GM19467 (cell line): ENCODE measurements at regions not wholly inside any gene's neighbourhood (a gene's known extent, or its start where the extent isn't known, plus 50 kb on each side); places are given as distances from the start of the nearest gene placed in this dataset.

Experiments
- ATAC-seq: cut with Tn5 transposase; IDR thresholded peaks from one replicate; pipeline ENCODE4 v1.9.1; 2021; ENCODE audit warnings: mild to moderate bottlenecking, moderate library complexity; ENCODE audit not compliant: unreplicated experiment

- ATAC-seq = no peak
Observed at GRCh38 chr13:106794117-106794516, 226.2 kb upstream of the ARGLU1 start.

- ATAC-seq = no peak
Observed at GRCh38 chr13:106789911-106790310, 222.0 kb upstream of the ARGLU1 start.

- ATAC-seq = no peak
Observed at GRCh38 chr13:106786006-106786563, 218.1 kb upstream of the ARGLU1 start.

DNA sequence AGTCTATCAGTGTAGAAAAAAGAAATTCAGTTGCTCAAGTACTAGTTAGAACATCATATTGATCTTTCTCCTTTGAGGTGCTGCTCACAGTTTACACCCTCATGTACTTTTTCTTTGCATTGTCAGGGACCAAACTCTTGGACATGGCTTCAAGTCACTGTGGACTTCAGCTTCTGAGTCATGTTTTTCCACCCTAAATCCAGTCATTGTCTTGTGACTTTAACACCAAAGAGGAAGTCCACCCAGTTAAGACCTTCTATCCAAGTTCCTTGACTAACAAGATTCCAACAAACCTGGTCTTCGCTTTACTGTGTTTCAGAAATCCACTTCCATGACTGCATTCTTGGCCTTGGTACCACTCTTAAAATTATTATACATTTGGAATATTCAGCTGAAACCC, 206.7 kb upstream of the ARGLU1 start:
- no peak for ATAC-seq

- ATAC-seq = no peak
Observed at GRCh38 chr13:106772006-106772601, 204.2 kb upstream of the ARGLU1 start.

DNA sequence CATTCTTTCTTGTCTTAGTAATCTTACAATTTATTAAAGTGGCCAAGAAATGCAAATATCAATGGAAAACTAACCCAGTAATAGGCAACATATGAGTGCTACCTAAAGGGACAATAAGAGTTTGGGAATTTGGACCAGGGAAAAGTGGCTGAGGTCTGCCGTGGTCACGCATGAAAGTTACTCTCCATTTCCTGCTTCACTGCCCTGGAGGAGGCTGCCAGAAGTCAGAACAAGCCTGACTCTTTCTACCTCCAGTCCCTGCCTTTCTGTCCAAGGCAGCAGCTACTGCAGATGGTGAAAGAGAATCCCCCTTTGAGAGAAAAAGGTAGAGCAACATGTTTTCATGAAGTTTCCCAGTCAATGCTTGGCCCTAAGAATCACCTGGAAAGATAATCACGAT, 201.1 kb upstream of the ARGLU1 start:
- no peak for ATAC-seq

DNA sequence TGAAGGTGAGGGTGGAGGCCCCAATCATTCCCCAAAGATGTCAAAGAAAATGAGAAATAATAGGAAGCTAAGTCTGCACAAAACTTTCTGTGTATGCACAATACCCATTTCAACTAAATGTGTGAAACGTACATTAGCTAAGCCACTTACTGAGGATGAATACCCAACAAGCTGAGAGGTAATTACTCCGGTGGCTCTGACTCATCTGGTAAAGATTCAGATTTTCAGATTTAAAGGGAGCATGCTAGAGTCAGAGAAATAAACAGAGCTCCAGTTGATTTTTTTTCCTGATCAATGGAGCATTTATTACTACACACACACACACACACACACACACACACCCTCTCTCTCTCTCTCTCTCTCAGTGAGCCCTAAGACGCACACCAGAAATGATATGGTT, 194.8 kb upstream of the ARGLU1 start:
- no peak for ATAC-seq

GRCh38 chr13:106756446-106756845, 188.5 kb upstream of the ARGLU1 start:
- ATAC-seq = no peak

- no peak for ATAC-seq
Observed at GRCh38 chr13:106755542-106755941, 187.6 kb upstream of the ARGLU1 start.

GRCh38 chr13:106753251-106753650, 185.3 kb upstream of the ARGLU1 start:
- ATAC-seq = no peak

DNA sequence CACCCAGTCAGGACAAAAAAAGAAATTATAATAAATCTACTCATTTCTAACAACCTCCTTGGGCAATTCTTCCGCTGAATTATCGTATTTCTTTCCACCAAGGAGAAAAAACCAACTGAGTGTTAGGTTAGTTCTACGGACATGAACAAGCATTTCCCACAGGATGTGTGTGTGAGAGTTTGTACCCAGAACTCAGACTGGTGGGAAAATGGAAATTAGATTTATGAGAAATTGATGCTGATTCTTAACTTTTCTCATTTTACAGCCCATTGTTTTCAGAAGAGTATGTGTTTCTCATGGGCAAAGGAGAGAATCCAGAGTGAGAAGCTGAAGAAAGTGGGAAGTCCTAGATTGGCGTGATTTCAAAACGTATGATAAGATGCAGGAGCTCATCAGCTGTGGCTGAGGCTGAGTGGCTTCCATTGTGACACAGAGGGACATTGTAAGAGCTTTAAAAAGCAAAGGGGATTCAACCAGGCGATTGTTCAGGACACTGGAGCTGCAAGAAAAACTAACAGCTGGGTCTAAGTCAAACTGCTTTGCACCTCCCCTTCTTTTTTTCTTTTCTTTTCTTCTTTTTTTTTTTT, 184.7 kb upstream of the ARGLU1 start:
- ATAC-seq = no peak

DNA sequence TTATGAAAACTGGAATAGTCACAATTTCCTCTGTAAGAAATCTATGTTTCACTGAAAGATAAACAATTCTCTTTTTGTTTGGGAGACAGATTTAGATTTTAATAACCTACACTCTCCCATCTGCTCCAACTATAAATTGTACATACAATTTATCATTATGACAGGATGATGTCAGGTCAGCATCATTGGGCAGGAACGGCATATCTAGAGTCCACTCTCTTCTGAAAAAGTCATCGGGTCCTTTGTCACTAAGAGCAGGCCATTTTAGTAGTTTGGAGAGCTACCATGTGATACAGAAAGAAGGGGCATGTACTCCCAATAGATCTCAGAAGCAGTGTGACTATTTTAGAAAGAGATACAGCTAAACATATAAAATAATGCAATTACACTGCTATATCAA, 180.8 kb upstream of the ARGLU1 start:
- no peak for ATAC-seq

DNA sequence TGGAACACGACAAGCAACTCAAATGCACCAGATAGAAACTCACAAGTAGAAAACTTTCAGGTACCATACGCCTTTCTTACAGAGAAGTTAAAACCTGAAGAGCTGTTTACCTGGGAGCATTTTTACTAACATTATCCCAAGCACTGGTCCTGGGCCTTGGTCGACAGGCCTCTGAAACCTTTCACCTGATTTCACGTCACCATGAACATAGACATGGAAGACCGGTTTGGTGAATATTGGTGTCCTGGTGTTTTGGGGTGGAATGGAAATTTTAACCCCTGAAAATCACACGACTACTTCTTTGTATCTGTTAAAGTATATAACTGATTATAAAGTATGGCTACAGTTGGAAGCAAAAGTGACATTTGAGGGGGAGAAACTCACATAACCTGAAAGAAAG, 176.6 kb upstream of the ARGLU1 start:
- ATAC-seq = no peak

- ATAC-seq = no peak
Observed at GRCh38 chr13:106738186-106738678, 170.3 kb upstream of the ARGLU1 start.

GRCh38 chr13:106736941-106737340, 169.0 kb upstream of the ARGLU1 start:
- no peak for ATAC-seq

DNA sequence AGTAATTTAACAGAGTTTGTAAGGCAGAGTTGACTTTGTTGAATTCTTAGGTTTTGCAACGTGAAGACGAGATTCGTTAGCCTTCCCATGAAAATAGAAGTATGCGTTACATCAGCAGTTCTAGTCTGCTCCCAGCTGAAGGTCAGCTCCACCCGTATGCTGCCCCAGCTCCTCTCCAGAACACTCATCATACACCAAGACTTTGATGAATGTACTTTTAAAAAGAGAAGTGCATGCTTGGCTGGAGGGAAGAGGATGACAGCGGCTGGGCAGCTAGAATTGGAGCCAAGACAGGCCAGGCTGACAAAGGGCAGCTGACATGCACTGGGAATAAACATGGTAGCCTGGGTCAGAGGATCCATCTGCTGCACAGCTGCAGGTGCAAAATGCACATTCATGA, 166.3 kb upstream of the ARGLU1 start:
- no peak for ATAC-seq

DNA sequence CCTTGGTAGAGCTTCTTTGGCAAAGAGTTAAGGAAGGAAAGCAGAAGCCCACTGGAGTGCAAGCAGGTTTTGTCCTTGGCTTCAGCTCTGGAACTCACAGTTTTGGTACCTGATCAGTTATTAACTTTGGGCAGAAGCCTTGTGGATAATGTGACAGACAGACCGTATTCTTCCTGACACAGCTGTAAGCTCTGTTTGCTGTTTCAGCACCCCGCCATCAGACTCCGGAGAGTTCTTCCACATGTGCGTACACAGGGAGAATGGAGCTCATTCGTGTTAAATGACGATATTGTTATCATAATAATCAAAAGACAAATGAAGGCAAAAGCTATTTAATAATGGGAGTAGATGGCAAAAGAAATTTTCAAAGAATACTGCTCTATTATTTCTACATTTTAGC, 155.1 kb upstream of the ARGLU1 start:
- ATAC-seq = no peak

- ATAC-seq = no peak
Observed at GRCh38 chr13:106722620-106723019, 154.7 kb upstream of the ARGLU1 start.

DNA sequence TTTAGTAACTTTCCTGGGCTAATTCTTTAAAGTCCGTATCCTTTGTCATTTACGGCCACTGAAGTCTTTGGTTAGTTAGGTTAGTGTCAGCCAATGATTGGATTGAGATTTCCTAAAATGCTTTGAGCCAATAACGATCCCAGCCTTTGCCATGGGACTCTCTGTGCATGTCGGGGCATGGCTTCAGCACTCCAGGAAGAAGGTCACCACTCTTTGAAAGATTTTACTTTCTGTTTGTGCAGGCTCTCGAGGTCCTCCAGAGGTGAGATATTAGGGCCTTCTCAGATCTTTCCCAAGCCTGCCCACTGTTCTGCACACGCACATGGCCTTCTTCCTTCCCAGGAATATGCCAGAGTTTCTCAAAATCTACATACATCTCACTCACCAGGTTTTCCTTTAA, 153.7 kb upstream of the ARGLU1 start:
- ATAC-seq = no peak

DNA sequence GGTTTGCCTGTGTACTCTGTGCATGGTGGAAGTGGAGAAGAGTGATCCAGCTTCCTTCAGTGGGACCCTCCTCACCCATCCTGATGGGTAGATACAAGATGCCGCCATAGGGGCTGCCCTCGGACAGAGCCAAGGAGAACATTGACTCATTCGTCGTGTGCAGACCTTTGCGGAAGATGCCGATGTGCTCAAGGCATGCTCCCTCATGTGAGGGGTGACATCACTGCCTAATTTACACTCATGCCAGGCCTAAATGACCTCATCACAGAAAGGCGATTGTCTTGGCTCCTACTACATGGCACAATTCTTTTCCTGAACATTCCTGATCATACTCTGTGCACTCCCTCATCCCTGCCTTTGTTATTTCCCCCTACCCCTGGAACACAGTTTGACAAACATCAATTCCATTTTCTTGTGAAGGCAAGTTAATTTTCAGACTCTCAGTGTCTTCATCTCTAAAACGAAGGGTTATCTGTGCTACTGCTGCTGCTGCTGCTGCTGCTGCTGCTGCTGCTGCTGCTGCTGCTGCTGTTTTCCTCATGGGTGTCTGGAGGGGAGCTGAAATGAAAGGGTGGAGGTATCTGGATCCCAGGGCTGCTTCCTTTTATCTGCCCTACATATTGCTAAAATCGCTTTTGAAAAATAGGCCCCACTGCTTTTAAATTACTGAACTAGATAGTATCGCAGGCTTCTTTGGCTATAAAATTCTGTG, 146.5 kb upstream of the ARGLU1 start:
- ATAC-seq = no peak

GRCh38 chr13:106712381-106712780, 144.4 kb upstream of the ARGLU1 start:
- ATAC-seq = no peak

DNA sequence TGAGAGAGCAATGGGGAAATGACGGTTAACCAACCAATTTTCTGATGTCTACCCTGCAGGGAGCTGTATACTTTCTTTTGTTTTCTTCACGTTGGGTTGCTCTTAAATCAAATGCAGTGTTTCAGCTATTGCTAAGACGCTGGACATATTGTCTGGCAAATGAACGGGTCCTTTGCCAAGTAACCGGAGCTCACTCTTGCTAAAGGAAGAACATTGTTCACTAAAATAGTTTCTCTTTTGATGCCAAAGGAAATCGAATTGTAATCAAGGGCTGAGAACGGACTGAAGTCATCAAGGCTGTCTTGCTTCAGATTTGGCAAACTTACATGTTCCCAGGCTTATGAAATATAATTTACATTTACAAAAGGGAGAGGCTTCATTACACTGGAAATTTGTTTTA, 142.3 kb upstream of the ARGLU1 start:
- no peak for ATAC-seq
